VCaP (cell line): ENCODE measurements at regions not wholly inside any gene's neighbourhood (a gene's known extent, or its start where the extent isn't known, plus 50 kb on each side); places are given as distances from the start of the nearest gene placed in this dataset.

Experiments
- H3K27ac ChIP-seq: fragments of 450-650 bp; 2 replicates; pipeline ENCODE4 v1.5.1; 2017
- CTCF ChIP-seq: fragments of 450-650 bp; conservative IDR thresholded peaks from 2 replicates; pipeline ENCODE4 v1.5.1; 2017; ENCODE audit warnings: mild to moderate bottlenecking, moderate library complexity

GRCh38 chr9:26770821-26771220, 121.8 kb downstream of the CAAP1 start:
- no peak for TF ChIP-seq CTCF
- no peak overlapping the region for H3K27ac ChIP-seq

- TF ChIP-seq CTCF: no peak
- H3K27ac ChIP-seq: no peak overlapping the region
Observed at GRCh38 chr9:26768145-26768544, 124.5 kb downstream of the CAAP1 start.

GRCh38 chr9:26760675-26761074, 131.9 kb downstream of the CAAP1 start:
- H3K27ac ChIP-seq: no peak overlapping the region
- no peak; the same call in 1 of the 2 replicates for TF ChIP-seq CTCF

GRCh38 chr9:26758655-26759054, 133.9 kb downstream of the CAAP1 start:
- H3K27ac ChIP-seq: no peak overlapping the region
- TF ChIP-seq CTCF: no peak

- no peak for TF ChIP-seq CTCF
- no peak overlapping the region for H3K27ac ChIP-seq
Observed at GRCh38 chr9:26756881-26757280, 135.7 kb downstream of the CAAP1 start.

DNA sequence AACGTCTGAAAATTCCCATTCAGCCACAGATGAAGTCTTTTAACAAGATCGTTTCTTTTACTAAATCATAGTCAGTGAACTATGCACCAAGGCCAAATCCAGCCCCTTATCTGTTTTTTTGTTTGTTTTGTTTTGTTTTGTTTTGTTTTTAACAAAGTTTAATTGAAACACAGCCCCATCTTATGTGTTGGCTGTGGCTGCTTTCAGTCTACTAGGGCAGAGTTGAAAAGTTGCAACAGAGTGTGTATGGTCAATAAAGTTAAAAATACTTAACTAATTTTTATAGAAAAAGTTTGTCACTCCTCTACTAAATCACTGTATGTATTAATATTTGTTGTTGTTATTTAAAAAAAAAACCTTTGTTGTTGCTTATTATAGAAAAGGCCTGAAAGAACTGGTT, 137.1 kb downstream of the CAAP1 start:
- no peak overlapping the region for H3K27ac ChIP-seq
- TF ChIP-seq CTCF: no peak

DNA sequence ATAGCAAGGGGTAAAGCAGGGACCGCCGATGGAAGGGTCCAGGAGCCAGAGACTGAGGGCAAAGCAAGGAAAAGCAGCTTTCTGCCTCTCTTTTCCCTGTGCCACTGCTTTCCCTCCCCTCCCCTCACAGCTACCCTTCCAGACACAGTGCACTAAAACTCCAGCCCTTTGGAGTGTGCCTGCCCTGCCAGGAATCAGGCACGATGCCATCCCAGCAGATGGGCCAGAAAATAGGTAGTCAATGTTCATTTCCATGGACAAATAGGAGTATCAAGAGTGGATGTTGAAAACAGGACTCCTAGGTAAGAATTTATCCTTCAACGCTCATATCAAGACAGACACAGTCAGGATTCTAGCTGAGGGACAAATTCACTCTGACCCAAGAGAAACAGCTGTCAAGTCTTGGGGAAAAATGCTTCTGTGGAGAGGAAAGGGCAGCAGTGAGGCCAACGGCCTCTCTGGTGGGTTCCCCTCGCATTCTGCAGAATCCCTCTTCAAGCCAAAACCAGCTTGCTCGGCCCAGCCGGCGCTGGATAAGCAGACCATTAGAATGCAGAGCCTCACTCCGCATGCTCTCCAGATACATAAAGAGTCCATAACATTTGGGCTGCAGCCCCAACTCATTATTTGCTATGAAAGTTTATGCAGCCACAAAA, 138.0 kb downstream of the CAAP1 start:
- H3K27ac ChIP-seq: no peak overlapping the region
- TF ChIP-seq CTCF: no peak
